HG03280 (cell line): ENCODE measurements at regions not wholly inside any gene's neighbourhood (a gene's known extent, or its start where the extent isn't known, plus 50 kb on each side); places are given as distances from the start of the nearest gene placed in this dataset.
A peak's percentile ranks its signal among the peaks of the same experiment; 100 is the strongest.
"Not testable (repeated sequence)": the region's sequence is repeated elsewhere in the genome, so short reads cannot be mapped to it uniquely, and the experiment has no call there.

Experiments used
- ATAC-seq: cut with Tn5 transposase; IDR thresholded peaks from one replicate; pipeline ENCODE4 v1.9.1; 2021; ENCODE audit warnings: mild to moderate bottlenecking, moderate library complexity; ENCODE audit not compliant: unreplicated experiment

DNA sequence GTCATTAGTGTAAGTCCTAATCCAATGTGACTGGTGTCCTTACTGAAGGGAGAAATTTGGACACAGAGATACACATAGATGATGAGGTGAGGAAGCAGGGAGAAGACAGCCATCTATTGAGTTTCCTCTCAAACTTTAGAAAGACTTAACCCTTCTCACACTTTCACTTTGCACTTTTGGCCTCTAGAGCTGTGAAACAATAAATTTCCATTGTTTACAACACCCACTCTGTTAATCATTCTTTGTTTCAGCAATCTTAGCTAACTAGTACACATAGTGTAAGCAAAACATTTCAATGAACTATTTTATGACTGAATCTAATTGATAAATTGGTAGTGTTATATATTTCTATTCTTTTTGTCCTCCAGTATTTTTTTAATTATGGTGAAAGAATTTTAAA, 1092.8 kb upstream of the POT1 start:
- ATAC-seq, result no peak

DNA sequence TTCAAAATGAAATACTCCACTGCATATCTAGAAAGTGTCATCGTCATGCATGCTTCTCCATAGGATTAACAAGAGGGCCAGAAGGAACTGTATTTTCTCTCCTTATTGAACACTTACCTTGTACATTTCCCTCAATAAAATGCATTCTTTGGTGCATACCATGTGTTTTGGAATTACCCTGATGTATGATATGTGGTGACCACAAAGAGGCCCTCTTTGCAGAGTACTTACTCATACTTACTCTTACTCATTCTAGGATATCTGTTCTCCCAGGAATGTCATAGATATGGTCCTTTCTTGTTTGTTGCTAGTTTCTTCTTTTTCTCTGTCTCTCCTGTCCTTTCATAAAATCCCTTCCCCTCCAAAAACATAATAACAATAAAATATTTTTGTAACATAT, 1087.1 kb upstream of the POT1 start:
- ATAC-seq, result no peak

DNA sequence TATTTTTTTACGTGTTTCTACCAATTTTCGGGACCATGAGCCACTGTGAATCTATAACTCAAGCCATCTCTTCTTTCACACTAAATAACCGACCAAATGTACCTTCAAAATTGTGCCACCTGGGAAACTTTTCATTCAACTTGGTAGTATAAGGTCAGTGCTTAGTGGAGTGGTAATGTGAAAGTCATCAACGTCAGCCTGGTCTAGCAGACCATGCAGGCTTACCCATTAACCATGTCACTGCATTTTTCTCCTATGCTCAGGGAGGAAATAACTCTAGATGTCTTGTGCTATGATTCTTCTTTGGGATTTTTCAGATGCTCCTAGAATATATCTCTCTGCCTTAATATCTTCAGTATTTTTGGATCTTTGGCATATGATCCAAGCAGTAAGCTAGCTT, 1075.4 kb upstream of the POT1 start:
- ATAC-seq, result no peak

DNA sequence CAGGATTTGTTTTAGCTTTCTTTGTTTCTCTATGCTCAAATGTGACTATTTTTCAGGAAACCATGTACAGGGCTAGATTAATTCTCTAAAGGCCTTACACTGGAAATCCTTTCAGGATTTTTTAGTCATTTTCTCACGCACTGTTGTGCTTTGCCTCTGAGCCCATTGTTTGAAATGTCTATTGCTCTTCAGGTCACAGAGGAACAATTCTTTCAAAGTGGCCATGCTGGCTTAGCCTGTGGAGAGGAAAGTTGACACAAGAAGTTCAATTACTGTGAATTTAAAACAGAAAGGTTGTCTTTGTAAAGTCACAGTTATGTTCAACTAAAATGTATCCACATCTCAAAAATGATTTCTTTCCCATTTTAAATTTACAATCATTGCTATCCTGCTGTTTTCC, 1071.7 kb upstream of the POT1 start:
- ATAC-seq, result no peak

DNA sequence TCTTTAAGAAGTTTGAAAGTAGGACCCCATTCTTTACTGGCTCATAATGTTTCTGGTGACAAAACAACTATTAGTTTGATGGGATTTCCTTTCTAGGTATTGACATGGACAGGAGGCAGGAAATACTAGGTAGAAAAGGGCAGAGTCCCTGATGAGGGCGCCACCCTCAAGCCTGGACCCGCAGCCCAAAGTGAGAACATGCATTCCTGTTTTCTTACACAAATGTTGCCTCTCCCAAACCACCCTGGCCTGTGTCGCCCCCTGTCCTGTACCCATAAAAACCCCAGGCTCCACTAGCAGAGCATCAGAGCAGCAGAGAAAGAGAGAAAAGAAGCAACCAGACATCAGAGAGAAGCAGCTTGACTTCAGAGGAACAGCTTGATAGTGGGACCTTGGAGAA, 1055.2 kb upstream of the POT1 start:
- ATAC-seq, result no peak

DNA sequence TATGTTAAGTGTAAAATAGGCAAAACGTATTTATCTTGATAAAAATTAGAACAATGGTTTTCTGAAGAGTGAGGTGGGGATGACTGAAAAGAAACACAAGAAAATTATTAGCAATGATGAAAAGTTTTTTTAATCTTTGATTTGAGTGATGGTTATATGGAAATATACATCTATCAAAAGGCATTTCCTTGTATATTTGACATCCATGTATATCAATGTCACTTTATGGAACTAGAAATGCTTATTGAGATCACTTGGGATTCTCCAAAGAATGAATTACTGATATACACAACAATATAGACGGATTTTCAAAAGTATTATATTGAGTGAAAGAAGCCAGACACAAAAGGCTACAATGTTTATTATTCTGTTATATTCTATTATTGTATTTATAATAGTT, 1042.0 kb upstream of the POT1 start:
- ATAC-seq, result no peak

DNA sequence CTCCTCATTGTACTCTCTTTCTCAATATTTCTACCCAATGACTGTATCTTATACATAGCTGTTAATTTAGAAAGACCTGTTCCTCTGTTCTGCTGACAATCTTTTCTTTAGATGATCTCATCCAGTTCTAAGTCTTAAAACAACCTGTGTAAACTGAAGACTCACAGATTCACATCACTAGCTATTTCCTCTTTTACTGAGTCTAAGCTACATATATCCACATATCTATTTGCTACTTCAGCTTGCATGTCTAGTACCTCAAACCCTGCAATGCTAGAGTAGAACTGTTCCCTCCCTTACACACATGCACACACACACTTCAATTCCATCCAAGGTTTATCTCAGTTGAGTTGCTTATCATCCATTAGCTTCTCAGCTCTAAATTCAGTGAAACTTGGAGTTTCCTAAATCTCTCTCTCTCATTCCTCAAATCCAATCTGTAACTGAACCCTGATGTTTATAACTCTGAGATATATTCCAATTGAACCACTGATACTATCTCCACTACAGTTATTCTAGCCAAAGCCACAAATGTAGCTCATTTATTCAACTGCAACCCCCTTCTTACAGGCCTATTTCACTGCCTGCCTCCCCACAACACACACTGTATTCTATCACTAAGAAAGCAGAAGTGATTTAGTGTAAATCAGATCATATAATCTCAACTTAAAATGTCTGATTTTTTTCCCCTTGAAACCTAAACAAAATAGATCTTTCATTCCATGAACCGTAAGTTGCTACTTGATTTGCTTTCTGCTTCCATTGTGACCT, 1036.8 kb upstream of the POT1 start:
- no peak for ATAC-seq

DNA sequence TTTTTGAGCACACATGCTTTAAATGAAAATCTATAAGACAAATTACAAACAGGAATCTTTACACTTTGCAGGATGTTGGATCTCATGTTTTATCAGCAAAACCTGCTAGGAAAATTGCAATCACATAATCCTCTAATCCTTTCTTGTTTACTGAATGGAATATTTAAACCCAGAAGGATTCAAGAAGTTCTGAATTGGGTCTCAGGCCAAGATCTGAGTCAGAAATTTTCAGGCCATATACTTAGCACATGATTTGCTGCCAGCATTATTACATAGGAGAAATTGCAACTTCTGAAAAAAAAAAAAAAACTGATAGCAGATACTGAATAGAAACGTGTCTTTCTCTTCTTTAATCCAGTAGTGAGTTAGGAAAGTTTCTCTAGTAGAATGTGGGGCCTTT, 1005.3 kb upstream of the POT1 start:
- no peak for ATAC-seq

DNA sequence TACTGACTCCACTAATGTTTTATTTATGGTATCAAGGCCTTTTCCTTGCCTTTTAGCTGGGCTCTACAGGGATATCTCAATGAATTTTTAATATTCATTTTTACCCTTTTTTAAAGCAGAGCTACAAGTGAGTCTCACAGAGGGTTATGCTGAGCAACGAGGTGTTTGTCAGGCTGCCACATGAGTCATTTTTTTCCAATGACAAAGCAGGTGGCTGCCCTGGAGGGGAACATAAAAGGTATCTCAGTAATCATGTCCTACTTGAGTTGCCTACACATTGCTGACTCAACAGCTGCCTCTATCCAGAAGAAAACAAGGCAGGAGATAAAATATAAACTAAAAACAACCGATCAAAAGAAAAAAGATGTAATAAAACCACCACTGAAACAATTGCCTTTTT, 1004.9 kb upstream of the POT1 start:
- ATAC-seq, result no peak

DNA sequence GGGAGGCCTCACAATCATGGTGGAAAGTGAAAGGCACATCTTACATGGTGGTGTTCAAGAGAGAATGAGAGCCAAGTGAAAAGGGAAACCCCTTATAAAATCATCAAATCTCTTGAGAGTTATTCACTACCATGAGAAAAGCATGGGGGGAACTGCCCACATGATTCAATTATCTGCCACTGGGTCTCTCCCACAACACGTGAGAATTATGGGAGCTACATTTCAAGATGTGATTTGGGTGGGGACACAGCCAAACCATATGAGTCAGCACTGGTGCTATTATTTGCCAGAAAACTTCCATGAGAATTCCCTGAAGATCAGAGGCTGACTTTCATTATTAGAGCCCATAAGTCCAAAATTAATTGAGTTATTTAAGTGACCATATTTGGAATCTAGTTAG, 1001.2 kb upstream of the POT1 start:
- ATAC-seq, result no peak

DNA sequence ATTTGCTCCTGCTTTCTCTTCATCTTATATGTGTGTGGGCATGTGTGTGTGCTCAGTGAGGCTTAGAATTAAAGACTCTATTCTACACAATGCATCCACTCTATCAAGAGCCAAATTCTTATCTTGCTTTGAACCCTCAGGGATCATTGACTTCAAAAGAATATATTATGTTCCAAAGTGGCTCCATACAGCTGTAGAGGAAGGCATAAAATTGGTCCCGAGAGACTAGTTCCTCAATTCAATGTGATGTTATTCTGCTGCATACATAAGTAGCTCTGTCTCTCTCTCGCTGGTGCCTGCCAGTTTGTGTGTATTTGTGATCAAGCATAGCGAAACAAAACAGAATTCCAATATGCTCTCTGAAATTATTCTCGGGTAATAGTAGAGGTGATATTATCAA, 997.9 kb upstream of the POT1 start:
- ATAC-seq, result no peak

DNA sequence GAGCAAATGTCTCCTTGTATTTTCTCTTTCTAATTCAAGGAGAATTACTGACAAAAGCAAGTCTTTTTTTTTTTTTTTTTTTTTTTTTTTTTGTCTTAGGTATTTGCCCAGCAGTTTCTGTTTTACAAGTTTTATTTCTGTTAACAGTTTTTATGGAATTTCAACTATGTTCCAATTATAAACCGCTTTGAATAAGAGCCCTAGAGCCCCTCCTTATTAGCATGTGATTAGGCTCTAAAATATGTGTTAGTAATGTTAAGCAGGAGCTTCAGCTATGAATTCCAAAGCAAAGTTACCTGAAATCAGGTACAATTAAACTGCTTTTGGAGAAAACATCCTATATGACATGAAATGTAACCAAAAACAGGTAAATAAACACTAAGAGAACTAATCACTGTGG, 997.0 kb upstream of the POT1 start:
- no peak for ATAC-seq

DNA sequence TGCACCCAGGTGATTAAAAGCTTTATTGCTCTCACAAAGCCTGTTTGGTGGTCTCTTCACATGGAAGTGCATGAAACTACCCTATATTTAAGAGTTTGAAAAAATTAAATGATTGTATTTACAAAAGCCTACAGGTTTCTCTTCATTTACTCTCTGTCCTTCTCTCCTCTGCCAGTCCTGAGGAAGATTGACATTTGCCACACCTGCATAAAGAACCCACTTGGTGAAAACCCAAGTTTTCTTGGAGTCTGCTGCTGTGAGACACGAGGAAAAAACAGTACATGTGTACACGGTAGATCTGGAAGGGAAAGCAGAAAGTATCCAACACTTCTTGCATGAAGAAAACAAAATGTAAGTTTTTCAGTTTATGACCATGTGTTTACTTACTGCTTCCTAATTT, 994.4 kb upstream of the POT1 start:
- no peak for ATAC-seq

DNA sequence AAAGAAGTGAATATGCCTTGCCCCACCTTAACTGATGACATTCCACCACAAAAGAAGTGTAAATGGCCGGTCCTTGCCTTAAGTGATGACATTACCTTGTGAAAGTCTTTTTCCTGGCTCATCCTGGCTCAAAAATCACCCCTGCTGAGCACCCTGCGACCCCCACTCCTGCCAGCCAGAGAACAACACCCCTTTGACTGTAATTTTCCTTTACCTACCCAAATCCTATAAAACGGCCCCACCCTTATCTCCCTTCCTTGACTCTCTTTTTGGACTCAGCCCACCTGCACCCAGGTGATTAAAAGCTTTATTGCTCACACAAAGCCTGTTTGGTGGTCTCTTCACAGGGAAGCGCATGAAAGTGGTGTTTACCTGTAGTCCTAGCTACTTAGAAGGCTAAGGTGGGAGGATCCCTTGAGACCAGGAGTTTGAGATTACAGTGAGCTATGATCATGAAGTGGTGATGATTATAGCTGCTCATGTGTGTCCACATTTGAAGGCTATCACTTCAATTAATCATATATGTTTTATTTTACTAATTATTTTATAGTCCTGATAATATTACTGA, 985.8 kb upstream of the POT1 start:
- ATAC-seq, result not testable (repeated sequence)

DNA sequence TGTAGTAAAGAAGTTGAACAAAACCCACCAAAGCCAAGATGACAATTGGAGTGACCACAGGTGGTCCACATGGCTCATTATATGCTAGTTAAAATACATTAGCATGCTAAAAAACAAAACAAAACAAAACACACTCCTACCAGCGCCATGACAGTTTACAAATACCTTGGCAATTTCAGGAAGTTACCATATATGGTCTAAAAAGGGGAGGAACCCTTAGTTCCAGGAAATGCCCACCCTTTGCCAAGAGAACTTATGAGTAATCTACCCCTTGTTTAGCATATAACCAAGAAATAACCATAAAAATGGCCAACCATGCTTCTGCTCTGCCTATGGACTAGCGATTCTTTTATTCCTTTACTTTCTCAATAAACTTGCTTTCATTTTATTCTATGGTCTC, 979.1 kb upstream of the POT1 start:
- ATAC-seq, result no peak

DNA sequence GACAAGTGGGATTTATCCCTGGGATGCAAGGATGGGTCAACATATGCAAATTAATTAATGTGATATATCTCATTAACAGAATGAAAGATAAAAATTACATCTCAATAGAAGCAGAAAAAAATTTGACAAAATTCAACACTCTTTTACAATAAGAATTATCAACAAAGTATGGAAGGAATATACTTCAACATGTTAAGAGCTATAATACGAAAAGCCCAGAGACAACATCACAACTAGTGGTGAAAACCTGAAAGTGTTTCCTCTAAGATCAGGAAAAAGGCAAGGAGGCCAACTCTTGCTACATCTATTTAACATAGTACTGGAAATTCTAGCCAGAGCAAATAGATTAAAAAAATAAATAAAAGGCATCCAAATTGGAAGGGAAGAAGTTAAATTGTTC, 970.0 kb upstream of the POT1 start:
- no peak for ATAC-seq

DNA sequence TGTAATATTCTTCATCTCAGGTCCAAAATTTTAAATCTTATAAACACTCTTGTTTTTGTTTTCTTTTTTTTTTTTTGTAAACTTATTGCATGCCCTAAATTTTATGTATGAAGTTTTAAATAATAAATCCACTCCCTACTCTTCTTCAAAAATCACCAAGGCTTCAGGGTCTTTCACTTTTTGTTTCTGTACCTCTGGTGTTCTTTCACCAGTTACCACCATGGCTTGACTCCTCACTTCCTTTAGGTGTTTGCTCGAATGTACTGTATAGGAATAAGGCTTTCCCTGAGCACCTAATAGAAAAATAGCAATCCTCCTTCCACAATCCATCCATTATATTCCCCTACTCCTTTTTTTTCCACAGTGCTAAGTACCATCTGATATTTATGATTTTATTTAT, 962.8 kb upstream of the POT1 start:
- no peak for ATAC-seq

DNA sequence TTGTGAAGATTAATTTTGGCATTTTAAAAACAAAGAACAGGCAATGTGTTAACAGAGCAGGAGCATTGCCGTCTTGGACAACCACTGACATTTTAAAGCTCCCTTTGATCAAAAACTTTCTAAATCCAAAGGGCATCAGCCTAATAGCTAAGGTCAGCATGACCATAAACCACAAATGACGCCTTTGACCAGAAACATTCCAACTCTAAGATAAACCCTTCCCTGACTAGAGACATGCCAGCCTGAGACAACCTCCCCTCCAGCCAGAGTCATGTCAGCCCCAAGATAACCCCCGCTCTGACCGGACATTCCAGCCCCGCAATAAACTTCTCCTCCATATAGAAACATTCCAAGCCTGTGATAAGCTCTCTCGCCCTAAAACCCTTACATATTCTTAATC, 949.4 kb upstream of the POT1 start:
- no peak for ATAC-seq

DNA sequence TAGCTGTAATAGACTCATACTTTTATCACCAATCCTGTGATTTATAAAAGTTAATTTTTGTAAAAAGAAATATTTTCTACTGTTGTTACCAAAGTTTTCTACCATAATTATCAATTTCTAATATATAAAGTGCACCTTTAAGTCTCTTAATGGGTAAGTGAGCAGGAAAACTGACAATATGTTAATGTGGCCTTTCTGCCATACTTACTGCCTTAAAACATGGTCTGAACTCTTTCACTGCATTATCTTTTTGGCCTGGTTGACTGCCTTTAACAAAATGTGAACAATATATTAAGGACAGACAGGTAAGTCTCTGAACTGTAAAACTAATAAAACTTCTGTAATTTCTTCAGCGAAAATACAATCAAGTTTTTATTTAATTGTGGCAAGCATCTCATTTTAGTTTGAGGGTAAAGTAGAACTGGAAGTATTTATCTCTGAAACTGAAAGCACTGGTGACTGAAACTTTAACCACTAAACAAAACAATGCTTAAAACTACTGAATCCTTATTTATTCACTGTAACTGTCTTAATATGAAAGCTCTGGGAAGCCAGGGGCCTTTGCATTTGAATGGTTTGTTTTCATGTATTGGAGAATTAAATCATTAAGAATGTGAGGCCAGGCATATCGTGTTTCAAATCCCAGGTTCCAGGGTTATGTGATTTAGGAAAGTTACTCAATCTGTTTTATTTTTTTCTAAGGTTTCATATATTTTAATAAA, 948.8 kb upstream of the POT1 start:
- peak; percentile 59 for ATAC-seq

DNA sequence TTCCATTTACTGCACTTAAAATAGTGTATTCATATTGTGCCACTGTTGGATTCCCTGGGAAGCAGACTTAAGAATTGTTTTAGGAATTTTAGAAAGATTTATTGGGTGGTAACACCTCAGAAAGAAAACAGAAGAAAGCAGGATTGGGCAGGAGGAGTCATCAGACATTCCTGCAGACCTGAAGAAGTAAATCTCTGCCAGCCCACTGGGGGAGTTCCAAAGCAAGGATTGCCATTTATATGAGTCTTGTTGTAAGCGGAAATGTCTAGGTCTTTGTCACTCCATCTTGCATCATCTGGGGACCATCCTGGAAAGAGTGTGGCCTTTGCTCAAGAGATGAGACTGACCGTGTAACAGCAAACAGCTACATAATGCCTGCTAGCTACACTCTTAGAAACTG, 947.6 kb upstream of the POT1 start:
- ATAC-seq, result no peak

DNA sequence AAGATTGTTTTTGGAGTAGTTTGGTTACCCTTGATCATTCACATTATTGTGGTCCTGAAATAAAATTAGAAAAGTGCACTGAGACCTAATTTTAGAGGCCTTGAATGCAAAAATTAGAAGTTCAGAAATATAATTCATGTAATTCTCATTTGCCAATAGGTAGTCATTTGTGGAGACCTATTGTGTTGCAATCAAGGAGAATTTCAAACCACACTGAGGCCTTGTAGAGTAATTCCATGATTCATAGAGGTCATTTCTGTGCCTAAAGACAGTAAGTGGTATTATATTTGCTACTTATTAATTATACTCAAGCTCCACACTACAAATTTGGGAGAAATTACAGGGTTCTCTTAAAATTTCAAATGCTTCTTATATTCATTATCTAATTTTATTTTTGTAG, 946.8 kb upstream of the POT1 start:
- no peak for ATAC-seq

DNA sequence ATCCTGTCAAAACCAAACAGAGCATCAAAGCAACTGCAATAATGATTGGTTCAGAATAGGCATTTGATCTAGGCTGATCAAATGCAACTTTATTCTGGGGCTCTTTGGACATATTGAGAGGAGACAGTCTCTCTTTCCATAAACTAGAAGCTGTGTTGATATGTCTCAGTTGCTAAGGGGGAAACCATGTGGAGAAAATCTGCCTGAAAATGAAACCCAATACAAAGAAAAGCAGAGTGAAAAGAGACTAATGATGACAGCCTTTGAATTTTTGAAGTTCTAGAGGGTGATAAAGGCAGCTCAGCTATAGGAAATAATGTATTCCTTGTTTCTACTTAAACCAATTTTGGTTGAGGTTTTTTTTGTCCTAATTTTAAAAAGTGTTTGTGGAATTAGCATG, 941.8 kb upstream of the POT1 start:
- no peak for ATAC-seq
